ENCODE measurements at regions not wholly inside any gene's neighbourhood (a gene's known extent, or its start where the extent isn't known, plus 50 kb on each side); places are given as distances from the start of the nearest gene placed in this dataset.

DNA sequence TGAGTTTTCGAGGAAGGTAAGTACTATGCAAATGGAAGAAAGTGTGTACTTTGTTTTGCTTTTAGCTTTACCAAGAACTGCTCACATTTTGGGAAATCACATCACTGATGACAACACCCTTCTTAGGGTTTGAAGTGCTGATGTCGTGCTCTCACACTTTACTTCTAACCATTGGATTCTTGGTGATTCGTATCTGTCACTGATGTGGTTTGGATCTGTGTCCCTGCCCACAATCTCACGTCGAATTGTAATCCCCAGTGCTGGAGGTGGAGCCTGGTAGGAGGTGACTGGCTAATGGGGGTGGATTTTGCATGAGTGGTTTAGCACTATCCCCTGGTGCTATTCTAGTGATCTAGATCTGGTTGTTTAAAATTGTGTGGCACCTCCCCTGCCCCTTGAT lies 75.4 kb upstream of the RGMA start:
- Histone ChIP-seq H3K36me3 (no peaks in the 10 kb centered on the region), H3K27ac (no peak overlapping the region), H3K4me3 (ENCODE audit: low read depth in 1 of 2, low read length in 1 of 2) (no peak overlapping the region), H3K4me1 (ENCODE audit: control insufficient read depth in 1 of 2, insufficient read depth in 1 of 2, low read depth in 1 of 2, low read length in 1 of 2) (no peaks in the 10 kb centered on the region), H3K27me3 (peaks cover 27% of the 10 kb centered on the region), H3K9me3 (no peaks in the 10 kb centered on the region)
- no peak for TF ChIP-seq CTCF (IDR thresholded peaks at IDR 0.05)

GRCh38 chr15:93162560-93162959 lies 73.5 kb upstream of the RGMA start:
- Histone ChIP-seq H3K27ac (no peak overlapping the region), H3K36me3 (no peaks in the 10 kb centered on the region), H3K27me3 (peaks cover 19% of the 10 kb centered on the region), H3K4me1 (ENCODE audit: control insufficient read depth in 1 of 2, insufficient read depth in 1 of 2, low read depth in 1 of 2, low read length in 1 of 2) (no peaks in the 10 kb centered on the region), H3K9me3 (no peaks in the 10 kb centered on the region), H3K4me3 (ENCODE audit: low read depth in 1 of 2, low read length in 1 of 2) (no peak overlapping the region)
- TF ChIP-seq CTCF (IDR thresholded peaks at IDR 0.05): no peak

- Histone ChIP-seq H3K9me3 (no peaks in the 10 kb centered on the region), H3K27me3 (no peaks in the 10 kb centered on the region), H3K36me3 (no peaks in the 10 kb centered on the region), H3K4me1 (ENCODE audit: control insufficient read depth in 1 of 2, insufficient read depth in 1 of 2, low read depth in 1 of 2, low read length in 1 of 2) (no peaks in the 10 kb centered on the region), H3K27ac (no peak overlapping the region), H3K4me3 (ENCODE audit: low read depth in 1 of 2, low read length in 1 of 2) (no peak overlapping the region)
- TF ChIP-seq CTCF (IDR thresholded peaks at IDR 0.05): no peak
Observed at GRCh38 chr15:93159930-93160329, 70.9 kb upstream of the RGMA start.

- no peaks in the 10 kb centered on the region for H3K36me3 ChIP-seq
- no peaks in the 10 kb centered on the region for H3K4me1 ChIP-seq (ENCODE audit: control insufficient read depth in 1 of 2, insufficient read depth in 1 of 2, low read depth in 1 of 2, low read length in 1 of 2)
- H3K9me3 ChIP-seq: no peaks in the 10 kb centered on the region
- TF ChIP-seq CTCF (IDR thresholded peaks at IDR 0.05): no peak
- no peak overlapping the region for H3K4me3 ChIP-seq (ENCODE audit: low read depth in 1 of 2, low read length in 1 of 2)
- H3K27me3 ChIP-seq: no peaks in the 10 kb centered on the region
- no peak overlapping the region for H3K27ac ChIP-seq
Observed at GRCh38 chr15:93158097-93158900, 69.3 kb upstream of the RGMA start.

GRCh38 chr15:93154666-93155065 lies 65.7 kb upstream of the RGMA start:
- H3K27me3 ChIP-seq: peaks cover 26% of the 10 kb centered on the region
- TF ChIP-seq CTCF (IDR thresholded peaks at IDR 0.05): no peak

More at GRCh38 chr15:93154666-93155065, 65.7 kb upstream of the RGMA start:
- Histone ChIP-seq H3K4me3 (ENCODE audit: low read depth in 1 of 2, low read length in 1 of 2) (no peak overlapping the region), H3K36me3 (no peaks in the 10 kb centered on the region), H3K27ac (no peak overlapping the region), H3K4me1 (ENCODE audit: control insufficient read depth in 1 of 2, insufficient read depth in 1 of 2, low read depth in 1 of 2, low read length in 1 of 2) (no peaks in the 10 kb centered on the region), H3K9me3 (no peaks in the 10 kb centered on the region)

Measured in neutrophil (primary cell).